B cell (primary cell): ENCODE measurements at regions not wholly inside any gene's neighbourhood (a gene's known extent, or its start where the extent isn't known, plus 50 kb on each side); places are given as distances from the start of the nearest gene placed in this dataset.

Experiments
- ATAC-seq: fragments of 200-7000 bp; cut with Tn5 transposase; one replicate; pipeline ENCODE4 v1.10.0; 2021; ENCODE audit warnings: low read depth, mild to moderate bottlenecking, moderate number of reproducible peaks, moderate library complexity
- CTCF ChIA-PET: fragments of 350-600 bp; sonication (Branson Sonifier 250); formaldehyde crosslinking; loops from one replicate; lab custom pipeline; 2021; ENCODE audit warnings: antibody characterized with exemption, inconsistent platforms; lab: Charles Lee
- POLR2A ChIA-PET: fragments of 350-600 bp; sonication (Branson Sonifier 250); formaldehyde crosslinking; loops from one replicate; lab custom pipeline; 2021; ENCODE audit warnings: antibody characterized with exemption; lab: Charles Lee
- DNase-seq: peaks from one replicate; pipeline ENCODE4 v3.0.0; 2013
- H2AFZ ChIP-seq: 2 replicates; pipeline ENCODE4 v1.6.1; 2012; ENCODE audit warnings: mild to moderate bottlenecking, low read depth, low read length; ENCODE audit not compliant: insufficient read depth, poor library complexity, severe bottlenecking
- H3K27ac ChIP-seq, 2 donors: 1 replicate in 1 of 2; 2 replicates in 1 of 2; pipeline ENCODE4 v1.5.1; 2012 to 2013; ENCODE audit warnings: low read length in 2 of 2, mild to moderate bottlenecking in 2 of 2, moderate library complexity in 1 of 2
- H3K27me3 ChIP-seq, 4 experiments: fragments of 200-600 bp in 1 of 4; sonication (generic) in 1 of 4; replicated peaks in 1 of 4; 1 replicate in 2 of 4; 2 replicates in 2 of 4; pipeline versions ENCODE4 v1.6.1 to v1.7.0; 2013 to 2016; ENCODE audit warnings: low read length in 3 of 4, mild to moderate bottlenecking in 2 of 4, mixed read lengths in 1 of 4, moderate library complexity in 1 of 4; ENCODE audit not compliant: insufficient read depth in 4 of 4, control insufficient read depth in 3 of 4; ENCODE audit errors: control extremely low read depth in 1 of 4
- H3K36me3 ChIP-seq, 2 experiments: replicated peaks in 1 of 2; 1 replicate in 1 of 2; 2 replicates in 1 of 2; pipeline versions ENCODE4 v1.6.1 to v1.7.1; 2013; ENCODE audit warnings: low read length in 1 of 2; ENCODE audit not compliant: insufficient read depth in 2 of 2, control insufficient read depth in 1 of 2; ENCODE audit errors: control extremely low read depth in 1 of 2, extremely low read depth in 1 of 2
- H3K4me1 ChIP-seq, 2 donors: fragments of 200-600 bp in 1 of 2; sonication (generic) in 1 of 2; 1 replicate in 1 of 2; 2 replicates in 1 of 2; pipeline versions ENCODE4 v1.5.1 to v1.6.1; 2013 to 2017; ENCODE audit warnings: low read length in 2 of 2; ENCODE audit not compliant: control insufficient read depth in 2 of 2, insufficient read depth in 2 of 2
- H3K4me2 ChIP-seq: replicated peaks from 2 replicates; pipeline ENCODE3; 2012; ENCODE audit warnings: mild to moderate bottlenecking, low read depth, low read length; ENCODE audit not compliant: poor library complexity, severe bottlenecking
- H3K4me3 ChIP-seq, 5 experiments: fragments of 200-600 bp in 1 of 5; sonication (generic) in 1 of 5; 1 replicate in 3 of 5; 2 replicates in 2 of 5; pipeline versions ENCODE4 v1.5.1 to v1.7.0; 2011 to 2016; ENCODE audit warnings: low read length in 4 of 5, mild to moderate bottlenecking in 4 of 5, low read depth in 2 of 5, control low read depth in 1 of 5, moderate library complexity in 1 of 5; ENCODE audit not compliant: insufficient read depth in 1 of 5; ENCODE audit errors: control extremely low read depth in 1 of 5, extremely low read depth in 1 of 5
- H3K79me2 ChIP-seq: fragments of 200-600 bp; sonication (generic); one replicate; pipeline ENCODE4 v1.6.0; 2016; ENCODE audit warnings: low read length; ENCODE audit not compliant: control insufficient read depth, insufficient read depth
- H3K9ac ChIP-seq: fragments of 200-600 bp; sonication (generic); 2 replicates; pipeline ENCODE4 v1.6.1; 2017; ENCODE audit warnings: mild to moderate bottlenecking, low read length, moderate library complexity
- H3K9me3 ChIP-seq, 3 donors: one replicate each; pipeline versions ENCODE4 v1.6.1 to v1.7.1; 2013; ENCODE audit warnings: low read length in 2 of 3; ENCODE audit not compliant: control insufficient read depth in 2 of 3, insufficient read depth in 1 of 3; ENCODE audit errors: control extremely low read depth in 1 of 3
- H4K20me1 ChIP-seq: 2 replicates; pipeline ENCODE4 v1.6.0; 2012; ENCODE audit warnings: mild to moderate bottlenecking, low read length; ENCODE audit not compliant: insufficient read depth, control insufficient read depth, poor library complexity, severe bottlenecking
- H3K27ac Mint-ChIP-seq: one replicate; pipeline ENCODE4 v1.8.0; 2021; ENCODE audit warnings: mixed read lengths
- H3K27me3 Mint-ChIP-seq: one replicate; pipeline ENCODE4 v1.8.0; 2021; ENCODE audit warnings: mixed read lengths
- H3K4me1 Mint-ChIP-seq: one replicate; pipeline ENCODE4 v1.8.0; 2021; ENCODE audit warnings: mixed read lengths
- H3K4me3 Mint-ChIP-seq: one replicate; pipeline ENCODE4 v1.8.0; 2021; ENCODE audit warnings: mixed read lengths
- H3K9me3 Mint-ChIP-seq: one replicate; pipeline ENCODE4 v1.8.0; 2022; ENCODE audit warnings: mixed read lengths; ENCODE audit not compliant: insufficient read depth
- CTCF ChIP-seq: fragments of 200-600 bp; IDR thresholded peaks from one replicate; pipeline ENCODE4 v1.8.0; 2022; ENCODE audit warnings: antibody characterized with exemption, mild to moderate bottlenecking
- EZH2 ChIP-seq: IDR thresholded peaks from 2 replicates; pipeline ENCODE4 v1.6.1; 2012; ENCODE audit warnings: borderline replicate concordance, low read depth, mild to moderate bottlenecking, moderate library complexity, low read length; ENCODE audit not compliant: insufficient read depth, poor library complexity, severe bottlenecking
- WGBS: methylation state at CpG from one replicate; pipeline ENCODE4 v1.1.5; 2013; ENCODE audit warnings: missing lambda C conversion rate; ENCODE audit not compliant: insufficient coverage; 5-methylcytosine and 5-hydroxymethylcytosine counted together
- intact Hi-C: fragments of 100-400 bp; cut with micrococcal nuclease; formaldehyde crosslinking; loops from one replicate; pipeline ENCODE4 v1.10.0; 2022

- WGBS, result no CpG with 5 or more reads among the region's 1 CpG
- intact Hi-C loops, result loop anchor here (10.0 kb wide), 1 partner anchor 59 kb away; no protein-coding TSS in a partner anchor
- no peaks in the 10 kb centered on the region for H3K36me3 ChIP-seq
- no peaks in the 10 kb centered on the region for H3K27me3 ChIP-seq
- no peak overlapping the region for H2AFZ ChIP-seq
- peaks cover 32% of the 10 kb centered on the region in 2 donors for H3K4me1 ChIP-seq
- ChIA-PET POLR2A (no interaction called here), CTCF (no interaction called here)
- DNase-seq (no peak), ATAC-seq (no peak)
- Mint-ChIP-seq H3K4me3 (no peak overlapping the region), H3K4me1 (peaks cover 32% of the 10 kb centered on the region), H3K9me3 (no peaks in the 10 kb centered on the region), H3K27ac (no peak overlapping the region), H3K27me3 (peaks cover 6% of the 10 kb centered on the region)
- H3K9me3 ChIP-seq, result no peaks in the 10 kb centered on the region
- TF ChIP-seq EZH2 (no peak), CTCF (no peak)
- H3K9ac ChIP-seq, result no peak overlapping the region
- no peak overlapping the region for H3K27ac ChIP-seq
- H4K20me1 ChIP-seq, result no peaks in the 10 kb centered on the region
- H3K4me3 ChIP-seq, result no peak overlapping the region
- H3K79me2 ChIP-seq, result no peaks in the 10 kb centered on the region
- H3K4me2 ChIP-seq, result no peak overlapping the region
Measured at GRCh38 chr1:59133997-59134396, 162.9 kb upstream of the FGGY start.

GRCh38 chr1:59135761-59136255, 161.1 kb upstream of the FGGY start:
- CTCF ChIA-PET, result no interaction called here

More at GRCh38 chr1:59135761-59136255, 161.1 kb upstream of the FGGY start:
- H3K27ac ChIP-seq, result no peak overlapping the region
- WGBS, result no CpG with 5 or more reads among the region's 1 CpG
- H4K20me1 ChIP-seq, result no peaks in the 10 kb centered on the region
- no peaks in the 10 kb centered on the region for H3K79me2 ChIP-seq
- no peak for DNase-seq
- no peaks in the 10 kb centered on the region for H3K9me3 Mint-ChIP-seq
- peaks cover 6% of the 10 kb centered on the region for H3K27me3 Mint-ChIP-seq
- H3K9ac ChIP-seq, result no peak overlapping the region
- TF ChIP-seq EZH2 (no peak), CTCF (no peak)
- no peaks in the 10 kb centered on the region for H3K36me3 ChIP-seq
- peaks cover 32% of the 10 kb centered on the region in 2 donors for H3K4me1 ChIP-seq
- H3K27ac Mint-ChIP-seq, result no peak overlapping the region
- no peak overlapping the region for H2AFZ ChIP-seq
- no peak overlapping the region for H3K4me2 ChIP-seq
- intact Hi-C loops, result loop anchor here (10.0 kb wide), 1 partner anchor 61 kb away; no protein-coding TSS in a partner anchor
- H3K4me1 Mint-ChIP-seq, result peaks cover 35% of the 10 kb centered on the region
- H3K27me3 ChIP-seq, result no peaks in the 10 kb centered on the region
- POLR2A ChIA-PET, result no interaction called here
- no peak for ATAC-seq
- no peak overlapping the region for H3K4me3 Mint-ChIP-seq
- H3K4me3 ChIP-seq, result no peak overlapping the region
- no peaks in the 10 kb centered on the region for H3K9me3 ChIP-seq
